Spinal cord (tissue), 9 donors: ENCODE measurements at regions not wholly inside any gene's neighbourhood (a gene's known extent, or its start where the extent isn't known, plus 50 kb on each side); places are given as distances from the start of the nearest gene placed in this dataset.
A peak's percentile ranks its signal among the peaks of the same experiment; 100 is the strongest.

Experiments
- DNase-seq, 6 donors: peaks; one replicate each; pipeline versions ENCODE4 v3.0.0 to v3.0.0-alpha.2; 2013 to 2015; ENCODE audit warnings: low spot score in 6 of 6, low read depth in 4 of 6
- H3K27ac ChIP-seq: one replicate; pipeline ENCODE4 v1.5.1; 2013; ENCODE audit warnings: low read depth, low read length, control low read depth
- H3K27me3 ChIP-seq: one replicate; pipeline ENCODE4 v1.6.1; 2013; ENCODE audit warnings: low read length; ENCODE audit not compliant: control insufficient read depth, insufficient read depth
- H3K36me3 ChIP-seq: one replicate; pipeline ENCODE4 v1.6.1; 2013; ENCODE audit warnings: low read length; ENCODE audit not compliant: control insufficient read depth, insufficient read depth
- H3K4me1 ChIP-seq: one replicate; pipeline ENCODE4 v1.6.1; 2013; ENCODE audit warnings: low read length; ENCODE audit not compliant: control insufficient read depth, insufficient read depth
- H3K4me3 ChIP-seq: one replicate; pipeline ENCODE4 v1.5.1; 2013; ENCODE audit warnings: low read depth, low read length, control low read depth
- H3K9me3 ChIP-seq: one replicate; pipeline ENCODE4 v1.6.1; 2013; ENCODE audit warnings: low read length; ENCODE audit not compliant: control insufficient read depth, insufficient read depth
- WGBS: methylation state at CpG from one replicate; pipeline ENCODE4 v1.1.5; 2013; ENCODE audit warnings: missing lambda C conversion rate; ENCODE audit not compliant: insufficient coverage; 5-methylcytosine and 5-hydroxymethylcytosine counted together
- donor health status: healthy.

- H3K4me3 ChIP-seq = no peak overlapping the region
- H3K9me3 ChIP-seq = no peaks in the 10 kb centered on the region
- H3K4me1 ChIP-seq = peaks cover 6% of the 10 kb centered on the region
- H3K27me3 ChIP-seq = no peaks in the 10 kb centered on the region
- H3K27ac ChIP-seq = no peak overlapping the region
- peak in 1 of 6 donors; percentile 16 for DNase-seq
- no peaks in the 10 kb centered on the region for H3K36me3 ChIP-seq
- WGBS = 90% methylated on average over 9 of the region's 14 CpGs
Observed at GRCh38 chr5:3993856-3994473, 398.3 kb downstream of the IRX1 start.

- Histone ChIP-seq H3K36me3 (no peaks in the 10 kb centered on the region), H3K27me3 (no peaks in the 10 kb centered on the region), H3K4me3 (no peak overlapping the region), H3K4me1 (peaks cover 6% of the 10 kb centered on the region), H3K9me3 (no peaks in the 10 kb centered on the region), H3K27ac (no peak overlapping the region)
- no peak for DNase-seq
Observed at GRCh38 chr5:3994628-3995027, 399.0 kb downstream of the IRX1 start.

GRCh38 chr5:3995954-3996619 is 400.5 kb downstream of the IRX1 start:
- H3K27me3 ChIP-seq = no peaks in the 10 kb centered on the region

GRCh38 chr5:3996707-3997336 is 401.2 kb downstream of the IRX1 start:
- peak in 1 of 6 donors; percentile 53 for DNase-seq
- 44% methylated on average over 3 of the region's 11 CpGs for WGBS
- Histone ChIP-seq H3K36me3 (no peaks in the 10 kb centered on the region), H3K4me3 (no peak overlapping the region), H3K9me3 (no peaks in the 10 kb centered on the region), H3K27ac (no peak overlapping the region), H3K4me1 (peaks cover 12% of the 10 kb centered on the region), H3K27me3 (no peaks in the 10 kb centered on the region)

More at GRCh38 chr5:3995954-3996619, 400.5 kb downstream of the IRX1 start:
- Histone ChIP-seq H3K4me3 (no peak overlapping the region), H3K4me1 (peaks cover 11% of the 10 kb centered on the region), H3K27ac (no peak overlapping the region), H3K36me3 (no peaks in the 10 kb centered on the region), H3K9me3 (no peaks in the 10 kb centered on the region)
- DNase-seq = peak in 1 of 6 donors; percentile 70
- WGBS = no CpG with 5 or more reads among the region's 8 CpGs

GRCh38 chr5:3997670-3998069 is 402.0 kb downstream of the IRX1 start:
- Histone ChIP-seq H3K4me1 (peaks cover 12% of the 10 kb centered on the region), H3K36me3 (no peaks in the 10 kb centered on the region), H3K4me3 (no peak overlapping the region), H3K9me3 (no peaks in the 10 kb centered on the region), H3K27ac (no peak overlapping the region), H3K27me3 (no peaks in the 10 kb centered on the region)
- WGBS = 92% methylated on average over 3 of the region's 4 CpGs
- DNase-seq = no peak

GRCh38 chr5:3999929-4000328 is 404.3 kb downstream of the IRX1 start:
- 89% methylated on average over 4 of the region's 4 CpGs for WGBS
- H3K4me1 ChIP-seq = peaks cover 12% of the 10 kb centered on the region

GRCh38 chr5:4001004-4001403 is 405.4 kb downstream of the IRX1 start:
- WGBS = 20% methylated on average over 9 of the region's 12 CpGs
- peak in 1 of 6 donors; percentile 47 for DNase-seq
- no peak overlapping the region for H3K4me3 ChIP-seq
- H3K9me3 ChIP-seq = no peaks in the 10 kb centered on the region
- peaks cover 12% of the 10 kb centered on the region for H3K4me1 ChIP-seq
- no peak overlapping the region for H3K27ac ChIP-seq
- no peaks in the 10 kb centered on the region for H3K36me3 ChIP-seq
- no peaks in the 10 kb centered on the region for H3K27me3 ChIP-seq

More at GRCh38 chr5:3999929-4000328, 404.3 kb downstream of the IRX1 start:
- DNase-seq = no peak
- no peak overlapping the region for H3K27ac ChIP-seq
- H3K27me3 ChIP-seq = no peaks in the 10 kb centered on the region
- H3K36me3 ChIP-seq = no peaks in the 10 kb centered on the region
- H3K9me3 ChIP-seq = no peaks in the 10 kb centered on the region
- H3K4me3 ChIP-seq = no peak overlapping the region

GRCh38 chr5:4001758-4002533 is 406.3 kb downstream of the IRX1 start:
- H3K4me1 ChIP-seq = peaks cover 7% of the 10 kb centered on the region
- H3K4me3 ChIP-seq = no peak overlapping the region
- no peaks in the 10 kb centered on the region for H3K36me3 ChIP-seq
- DNase-seq = no peak
- H3K27ac ChIP-seq = no peak overlapping the region
- H3K9me3 ChIP-seq = no peaks in the 10 kb centered on the region
- H3K27me3 ChIP-seq = no peaks in the 10 kb centered on the region
- WGBS = 71% methylated on average over 9 of the region's 10 CpGs

GRCh38 chr5:4005335-4005734 is 409.7 kb downstream of the IRX1 start:
- no peaks in the 10 kb centered on the region for H3K36me3 ChIP-seq
- WGBS = 83% methylated on average over 11 of the region's 11 CpGs
- H3K27ac ChIP-seq = no peak overlapping the region
- peaks cover 6% of the 10 kb centered on the region for H3K4me1 ChIP-seq
- no peak overlapping the region for H3K4me3 ChIP-seq
- H3K9me3 ChIP-seq = no peaks in the 10 kb centered on the region
- no peaks in the 10 kb centered on the region for H3K27me3 ChIP-seq
- DNase-seq = no peak
